Stimulated activated CD8-positive, alpha-beta memory T cell treated with anti-CD3 and anti-CD28 coated beads, Interleukin-15, amount 100 ng/mL, for 48 hours (primary cell): ENCODE measurements at regions not wholly inside any gene's neighbourhood (a gene's known extent, or its start where the extent isn't known, plus 50 kb on each side); places are given as distances from the start of the nearest gene placed in this dataset.
A peak's percentile ranks its signal among the peaks of the same experiment; 100 is the strongest.
"Not testable (repeated sequence)": the region's sequence is repeated elsewhere in the genome, so short reads cannot be mapped to it uniquely, and the experiment has no call there.

Source experiments
- DNase-seq, 2 donors: peaks; one replicate each; pipeline ENCODE4 v3.0.0-alpha.2; 2020; ENCODE audit warnings: low read depth in 2 of 2

DNA sequence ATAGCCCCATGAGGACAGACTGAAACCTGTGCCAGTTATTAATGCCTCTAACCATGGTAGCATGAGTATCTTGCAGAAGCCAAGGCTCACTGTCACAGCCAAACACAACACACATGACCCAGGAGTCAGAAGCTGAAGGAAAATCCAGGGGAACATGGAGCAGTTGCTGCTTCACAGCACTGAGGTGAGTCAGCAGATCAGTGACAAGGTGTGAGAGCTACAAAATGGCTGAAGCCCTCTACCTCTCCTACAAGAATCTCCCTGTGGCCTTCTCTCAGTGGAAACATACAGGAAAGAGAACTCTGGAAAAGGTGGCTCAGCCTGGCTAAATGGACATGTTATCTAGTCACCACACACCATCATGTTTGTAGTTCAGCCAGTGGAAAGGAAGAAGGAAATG, 93.5 kb downstream of the NAB1 start:
- no peak for DNase-seq

- DNase-seq: no peak
These were observed 95.2 kb downstream of the NAB1 start for GRCh38 chr2:190744041-190744440.

GRCh38 chr2:190746971-190747761, 98.3 kb downstream of the NAB1 start:
- no peak for DNase-seq

DNA sequence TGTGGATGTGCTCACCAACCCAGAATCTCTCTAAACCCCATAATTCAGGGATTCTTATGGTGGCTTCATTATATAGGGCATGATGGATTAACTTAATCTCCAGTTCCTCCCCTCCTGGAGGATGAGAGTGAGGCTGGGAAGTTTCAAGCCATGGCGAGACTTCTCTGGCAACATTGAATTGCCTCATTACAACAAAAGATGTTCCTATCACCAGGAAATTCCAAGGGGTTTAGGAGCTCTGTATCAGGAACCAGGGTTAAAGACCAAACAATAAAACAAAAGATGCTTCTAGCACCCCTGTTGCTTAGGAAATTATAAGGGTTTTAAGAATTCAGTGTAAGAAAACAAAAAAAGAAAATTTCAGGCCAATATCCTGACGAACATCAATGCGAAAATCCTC, 100.1 kb downstream of the NAB1 start:
- DNase-seq: no peak

- no peak for DNase-seq
These were observed 107.0 kb downstream of the NAB1 start for GRCh38 chr2:190755772-190756415.

GRCh38 chr2:190759749-190760213, 110.9 kb downstream of the NAB1 start:
- DNase-seq: no peak

- DNase-seq: not testable (repeated sequence)
These were observed 111.7 kb downstream of the NAB1 start for GRCh38 chr2:190760353-190761150.

- not testable (repeated sequence) for DNase-seq
These were observed 112.3 kb downstream of the NAB1 start for GRCh38 chr2:190761216-190761615.

DNA sequence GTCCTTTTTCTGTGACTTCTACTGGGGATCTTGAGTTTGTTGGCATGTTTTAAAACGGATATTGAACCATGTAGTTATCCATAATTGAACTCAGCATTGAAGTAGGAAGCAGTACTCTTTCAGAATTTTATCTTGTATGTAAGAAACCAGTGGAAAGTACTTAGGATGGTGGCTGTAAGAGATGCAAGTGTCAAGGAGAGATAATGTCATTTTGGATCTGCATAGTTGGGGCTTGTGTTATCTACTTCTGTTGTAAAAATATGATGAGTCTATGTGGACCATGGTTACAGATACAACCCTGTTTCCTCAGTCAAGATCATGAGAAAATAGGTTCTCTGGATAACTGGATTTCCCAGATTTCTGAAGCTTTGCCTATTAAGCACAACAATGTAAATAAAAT, 113.7 kb downstream of the NAB1 start:
- DNase-seq: no peak

DNA sequence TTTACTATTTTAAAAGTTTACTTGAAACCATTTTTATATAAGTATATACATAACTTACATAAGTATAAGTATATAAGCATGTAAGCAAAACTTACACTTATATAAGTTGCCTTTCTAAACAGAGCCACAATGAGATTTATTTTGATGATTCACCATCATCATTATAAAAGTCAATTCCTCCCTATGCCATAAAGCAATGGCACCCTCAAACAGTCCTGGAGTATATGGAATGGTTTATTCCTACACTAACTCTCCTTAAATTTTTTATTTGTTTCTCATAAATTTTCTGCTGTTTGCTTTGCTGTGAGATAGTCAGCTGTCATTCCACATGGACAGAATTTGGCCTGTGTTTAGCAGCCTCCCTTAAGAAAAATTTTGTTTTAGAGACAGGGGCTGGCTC, 114.2 kb downstream of the NAB1 start:
- DNase-seq: no peak

DNA sequence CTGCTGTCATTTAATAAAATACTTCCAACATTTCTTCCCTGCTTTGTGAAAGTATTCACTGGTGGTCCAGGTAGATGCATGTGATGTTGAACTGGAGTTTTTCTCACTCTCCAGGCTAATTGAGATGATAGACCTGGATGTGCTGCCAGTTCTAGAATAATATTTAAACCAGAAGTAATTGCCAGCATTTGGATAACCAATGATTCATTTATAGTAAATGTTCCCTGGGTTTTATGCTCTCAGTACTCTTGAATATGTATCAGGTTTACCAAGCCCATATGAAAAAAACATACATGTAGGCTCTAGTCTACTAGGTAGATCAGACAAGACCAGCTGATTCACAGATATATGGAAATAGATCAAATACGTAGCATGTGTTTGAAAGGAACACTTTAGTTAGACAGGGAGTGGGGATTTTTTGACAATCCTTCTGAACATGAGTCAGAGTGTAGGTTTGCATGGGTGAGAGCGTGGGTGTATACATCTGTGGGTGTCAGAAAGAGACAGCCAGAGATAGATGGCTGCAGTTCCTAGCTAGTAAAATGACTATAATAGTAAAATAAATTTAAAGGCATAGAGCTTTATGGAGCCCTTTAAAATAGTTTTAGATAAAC, 115.1 kb downstream of the NAB1 start:
- peak; percentile 21 to 28 for DNase-seq

DNA sequence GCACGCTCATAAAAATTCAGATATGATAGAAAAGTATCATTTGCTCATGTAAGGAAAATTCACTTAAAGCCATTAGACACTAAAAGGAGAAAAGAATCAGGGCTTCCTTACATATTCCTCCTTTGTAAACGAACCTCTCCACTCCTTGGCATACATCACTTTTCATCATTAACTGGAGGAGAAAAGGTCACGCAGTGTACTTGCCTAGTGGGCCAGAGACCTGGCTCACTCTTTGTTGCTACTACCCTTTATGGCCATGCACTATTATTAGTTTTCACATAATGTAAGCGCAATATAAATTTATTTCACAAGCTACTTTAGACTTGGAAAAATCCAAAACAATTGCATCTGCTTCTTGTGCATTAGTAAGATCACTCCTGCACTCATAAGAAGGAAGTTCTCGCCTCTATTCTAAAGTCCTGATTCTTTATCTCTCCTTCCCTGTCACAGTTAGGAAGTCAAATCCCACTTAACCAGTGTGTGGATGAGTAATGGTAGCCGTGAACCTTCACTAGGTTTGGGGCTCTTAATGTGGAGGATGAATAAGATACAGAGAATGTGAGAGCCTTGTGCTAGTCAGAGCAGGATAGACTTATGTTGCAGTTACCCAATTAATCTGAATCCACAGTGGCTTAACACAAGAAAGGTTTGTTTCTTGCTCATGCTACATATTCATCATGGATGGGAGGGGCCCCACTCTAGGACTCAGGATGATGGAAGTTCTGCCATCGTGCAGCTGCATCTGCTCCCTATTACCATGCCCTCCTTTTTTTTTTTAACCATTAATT, 115.0 kb upstream of the GLS start:
- no peak for DNase-seq

DNA sequence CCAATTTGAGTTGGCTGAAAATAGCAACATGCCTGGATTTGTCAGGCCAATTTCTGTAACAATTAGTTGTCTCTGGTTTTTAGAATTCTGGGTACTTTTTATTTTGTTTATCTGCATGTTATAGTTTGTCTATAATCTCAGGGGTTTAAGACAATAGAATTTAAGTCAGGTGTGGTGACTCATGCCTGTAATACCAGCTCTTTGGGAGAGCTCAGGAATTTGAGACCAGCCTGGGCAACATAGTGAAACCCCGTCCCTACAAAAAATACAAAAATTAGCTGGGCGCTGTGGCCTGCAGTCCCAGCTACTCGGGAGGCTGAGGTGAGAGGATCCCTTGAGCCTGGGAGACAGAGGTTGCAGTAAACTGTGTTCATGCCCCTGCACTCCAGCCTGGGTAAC, 114.4 kb upstream of the GLS start:
- no peak for DNase-seq

GRCh38 chr2:190766595-190766994, 114.0 kb upstream of the GLS start:
- no peak for DNase-seq

- no peak for DNase-seq
These were observed 112.8 kb upstream of the GLS start for GRCh38 chr2:190767821-190768220.

- DNase-seq: no peak
These were observed 111.4 kb upstream of the GLS start for GRCh38 chr2:190769258-190769657.

- no peak for DNase-seq
These were observed 108.9 kb upstream of the GLS start for GRCh38 chr2:190771726-190772125.

GRCh38 chr2:190780594-190780993, 100.0 kb upstream of the GLS start:
- no peak for DNase-seq

DNA sequence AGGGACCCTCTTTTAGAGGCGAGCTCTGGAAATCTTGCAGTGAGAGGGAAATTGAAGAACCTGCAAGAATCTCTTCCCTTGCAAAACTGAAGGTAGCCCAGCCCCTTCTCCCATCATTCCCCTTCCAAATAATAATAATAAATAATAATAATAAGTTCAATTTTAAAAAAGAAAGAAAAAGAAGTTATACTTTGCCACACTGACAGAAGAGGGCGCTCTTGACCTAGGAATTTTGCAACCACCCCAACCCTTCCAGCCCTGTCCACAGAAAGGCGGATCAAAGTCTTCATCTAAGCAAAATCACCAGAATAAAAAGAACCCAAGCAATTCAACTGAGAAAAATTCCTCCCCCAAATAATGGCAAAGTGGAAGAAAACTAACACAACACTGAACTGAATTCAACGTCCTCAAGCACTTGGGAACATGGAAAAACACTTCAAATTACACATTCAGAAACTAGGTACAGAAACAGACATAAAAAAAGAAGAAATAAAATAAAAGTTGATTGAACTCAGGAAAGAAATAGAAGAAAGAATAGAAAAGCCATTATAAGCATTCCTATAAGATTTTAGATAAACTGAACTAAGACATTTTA, 98.9 kb upstream of the GLS start:
- DNase-seq: peak in 1 of 2 donors; percentile 17

DNA sequence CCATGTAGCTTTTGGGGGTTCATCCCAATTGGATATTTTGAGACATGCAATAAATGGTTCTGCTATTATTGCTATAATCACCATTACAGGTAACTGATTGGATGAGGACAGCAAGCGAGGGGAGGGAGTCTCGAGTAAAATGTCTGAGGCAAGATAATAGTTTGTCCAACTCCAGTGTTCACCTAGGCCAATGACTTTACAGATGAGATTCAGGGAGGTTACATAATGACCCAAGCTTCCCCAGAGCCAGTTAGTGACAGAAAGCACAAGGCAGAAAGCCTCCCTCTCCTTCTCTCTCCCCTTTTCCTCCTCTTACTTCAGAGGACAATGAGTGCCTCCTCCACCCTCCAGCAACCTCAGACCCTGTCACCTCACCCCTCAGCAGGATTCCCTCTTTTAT, 98.4 kb upstream of the GLS start:
- DNase-seq: no peak
